HepG2 (cell line): ENCODE measurements at regions not wholly inside any gene's neighbourhood (a gene's known extent, or its start where the extent isn't known, plus 50 kb on each side); places are given as distances from the start of the nearest gene placed in this dataset.

ENCODE experiments used
- ATAC-seq: fragments of 200-7000 bp; cut with Tn5 transposase; 3 replicates; pipeline ENCODE4 v1.9.1; 2020; ENCODE audit warnings: mild to moderate bottlenecking, moderate library complexity
- BruUV-seq: library from RNA; stranded (reverse); fragments of 400-500 nt; replicated peaks from 2 replicates; lab custom pipeline; 2021; lab: Mats Ljungman, UMichigan
- CTCF ChIA-PET: fragments of 300-600 bp; formaldehyde crosslinking; extraction: SDS; loops from one replicate; lab custom pipeline; 2021; ENCODE audit warnings: low total read pairs, inconsistent platforms, low intra/inter-chr PET ratio; lab: Yijun Ruan, JAX
- POLR2A ChIA-PET: fragments of 350-600 bp; sonication (Branson Sonifier 250); formaldehyde crosslinking; loops from one replicate; lab custom pipeline; 2020; ENCODE audit warnings: antibody characterized with exemption, inconsistent platforms; lab: Yijun Ruan, JAX
- DNase-seq: peaks from one replicate; pipeline ENCODE4 v3.0.0-alpha.2; 2015; ENCODE audit warnings: low spot score
- FAIRE-seq: peaks from 3 replicates; lab custom pipeline; 2011; peaks lifted over from hg19 to GRCh38; lab: Jason Lieb, UNC
- H2AFZ ChIP-seq: one replicate; pipeline ENCODE4 v1.6.1; 2011; ENCODE audit warnings: low read length, inconsistent platforms
- H3K27ac ChIP-seq: fragments of 300-600 bp; 3 replicates; pipeline ENCODE4 v1.8.0; 2011; ENCODE audit warnings: mixed run types, mild to moderate bottlenecking, mixed read lengths, low read length, inconsistent platforms; ENCODE audit not compliant: insufficient read depth; ENCODE audit errors: extremely low read length
- H3K27me3 ChIP-seq, 2 experiments: fragments of 200-600 bp in 1 of 2; 2 replicates in 1 of 2; 3 replicates in 1 of 2; pipeline versions ENCODE4 v1.6.0 to v1.8.0; 2011; ENCODE audit warnings: low read length in 2 of 2, mild to moderate bottlenecking in 2 of 2, moderate library complexity in 2 of 2, inconsistent platforms in 1 of 2; ENCODE audit not compliant: insufficient read depth in 2 of 2, control insufficient read depth in 1 of 2
- H3K36me3 ChIP-seq, 2 experiments: fragments of 200-600 bp in 1 of 2; replicated peaks in 1 of 2; 2 replicates in 1 of 2; 3 replicates in 1 of 2; pipeline versions ENCODE4 v1.5.1 to v1.8.0; 2011; ENCODE audit warnings: low read length in 2 of 2, inconsistent platforms in 1 of 2; ENCODE audit not compliant: insufficient read depth in 2 of 2, control insufficient read depth in 1 of 2
- H3K4me1 ChIP-seq: 2 replicates; pipeline ENCODE4 v1.5.1; 2012; ENCODE audit warnings: low read length, inconsistent platforms; ENCODE audit not compliant: insufficient read depth
- H3K4me2 ChIP-seq: 2 replicates; pipeline ENCODE4 v1.6.0; 2011; ENCODE audit warnings: low read depth, low read length, inconsistent platforms
- H3K4me3 ChIP-seq, 3 experiments: fragments of 200-600 bp in 1 of 3; sonication (generic), shearing (Covaris generic) in 1 of 3; replicated peaks in 1 of 3; 2 replicates each; pipeline ENCODE4 v1.5.1; 2011 to 2016; ENCODE audit warnings: low read length in 3 of 3, inconsistent platforms in 2 of 3, low read depth in 2 of 3, mild to moderate bottlenecking in 2 of 3, control low read depth in 1 of 3, mixed read lengths in 1 of 3; ENCODE audit not compliant: insufficient read depth in 1 of 3
- H3K79me2 ChIP-seq: one replicate; pipeline ENCODE4 v1.6.1; 2011; ENCODE audit warnings: low read length, inconsistent platforms; ENCODE audit not compliant: insufficient read depth
- H3K9ac ChIP-seq: 2 replicates; pipeline ENCODE4 v1.6.0; 2011; ENCODE audit warnings: mild to moderate bottlenecking, low read depth, low read length, inconsistent platforms; ENCODE audit not compliant: insufficient read depth
- H3K9me3 ChIP-seq: 2 replicates; pipeline ENCODE4 v1.5.1; 2012; ENCODE audit warnings: mild to moderate bottlenecking, low read length
- H4K20me1 ChIP-seq: 2 replicates; pipeline ENCODE4 v1.6.0; 2011; ENCODE audit warnings: inconsistent platforms, mild to moderate bottlenecking, low read length, moderate library complexity; ENCODE audit not compliant: insufficient read depth
- AHR ChIP-seq: IDR thresholded peaks from 2 replicates; pipeline ENCODE4 v1.6.1; 2018; ENCODE audit warnings: missing genetic modification reagents, missing compliant biosample characterization
- ATF7-NPFF ChIP-seq: sonication (generic); formaldehyde crosslinking; IDR thresholded peaks from 2 replicates; pipeline ENCODE4 v1.8.1; 2023; ENCODE audit warnings: mild to moderate bottlenecking, low read depth, missing genetic modification reagents, moderate library complexity
- DNMT1 ChIP-seq: sonication (generic); formaldehyde crosslinking; IDR thresholded peaks from 2 replicates; pipeline ENCODE4 v1.5.1; 2020; ENCODE audit warnings: mild to moderate bottlenecking, missing genetic modification reagents
- FOXC1 ChIP-seq: sonication (generic); formaldehyde crosslinking; IDR thresholded peaks from 2 replicates; pipeline ENCODE4 v1.8.0; 2022; ENCODE audit warnings: mild to moderate bottlenecking, missing genetic modification reagents, borderline replicate concordance
- KAT8 ChIP-seq: IDR thresholded peaks from 2 replicates; pipeline ENCODE4 v1.6.1; 2016; ENCODE audit warnings: missing genetic modification reagents, missing compliant biosample characterization
- MTA1 ChIP-seq: sonication (generic); formaldehyde crosslinking; IDR thresholded peaks from 2 replicates; pipeline ENCODE4 v1.4.0; 2020; ENCODE audit warnings: missing genetic modification reagents, mild to moderate bottlenecking, borderline replicate concordance
- MYNN ChIP-seq: sonication (generic); formaldehyde crosslinking; IDR thresholded peaks from 2 replicates; pipeline ENCODE4 v1.4.0; 2020; ENCODE audit warnings: mild to moderate bottlenecking, low read depth, missing genetic modification reagents
- STAG1 ChIP-seq: sonication (generic); formaldehyde crosslinking; IDR thresholded peaks from 2 replicates; pipeline ENCODE4 v1.4.0; 2020; ENCODE audit warnings: missing genetic modification reagents
- THYN1 ChIP-seq: sonication (generic); formaldehyde crosslinking; IDR thresholded peaks from 2 replicates; pipeline ENCODE4 v1.8.1; 2023; ENCODE audit warnings: low read depth, mild to moderate bottlenecking, moderate library complexity, missing genetic modification reagents, borderline replicate concordance
- ZNF12 ChIP-seq: sonication (generic); formaldehyde crosslinking; IDR thresholded peaks from 2 replicates; pipeline ENCODE4 v1.5.0; 2020; ENCODE audit warnings: missing genetic modification reagents
- ZNF749 ChIP-seq: sonication (generic); formaldehyde crosslinking; IDR thresholded peaks from 2 replicates; pipeline ENCODE4 v1.8.0; 2022; ENCODE audit warnings: mild to moderate bottlenecking, missing genetic modification reagents, moderate library complexity, borderline replicate concordance
- ZNF879 ChIP-seq: sonication (generic); formaldehyde crosslinking; IDR thresholded peaks from 2 replicates; pipeline ENCODE4 v1.8.1; 2023; ENCODE audit warnings: missing genetic modification reagents
- WGBS: methylation state at CpG from one replicate; pipeline ENCODE4 v1.1.6; 2017; ENCODE audit warnings: low lambda C conversion rate; 5-methylcytosine and 5-hydroxymethylcytosine counted together
- in situ Hi-C: cut with HindIII; loops from 2 replicates; pipeline ENCODE4 v1.10.0; 2017; ENCODE audit warnings: low pct_unique_long_range_greater_than_20kb; ENCODE audit not compliant: extremely low pct_ligation_motif_present
- intact Hi-C: fragments of 100-400 bp; cut with micrococcal nuclease; formaldehyde crosslinking; loops from one replicate; pipeline ENCODE4 v1.10.0; 2022; ENCODE audit not compliant: unreplicated experiment
- TF ChIP-seq, protein P1 (sequence below): sonication (generic); formaldehyde crosslinking; IDR thresholded peaks from 2 replicates; pipeline ENCODE4 v1.4.0; 2020; ENCODE audit warnings: missing genetic modification reagents, mild to moderate bottlenecking, borderline replicate concordance
- TF ChIP-seq, protein P2 (sequence below): sonication (generic); formaldehyde crosslinking; IDR thresholded peaks from 2 replicates; pipeline ENCODE4 v1.8.1; 2023; ENCODE audit warnings: mild to moderate bottlenecking, moderate library complexity, missing genetic modification reagents

DNA sequence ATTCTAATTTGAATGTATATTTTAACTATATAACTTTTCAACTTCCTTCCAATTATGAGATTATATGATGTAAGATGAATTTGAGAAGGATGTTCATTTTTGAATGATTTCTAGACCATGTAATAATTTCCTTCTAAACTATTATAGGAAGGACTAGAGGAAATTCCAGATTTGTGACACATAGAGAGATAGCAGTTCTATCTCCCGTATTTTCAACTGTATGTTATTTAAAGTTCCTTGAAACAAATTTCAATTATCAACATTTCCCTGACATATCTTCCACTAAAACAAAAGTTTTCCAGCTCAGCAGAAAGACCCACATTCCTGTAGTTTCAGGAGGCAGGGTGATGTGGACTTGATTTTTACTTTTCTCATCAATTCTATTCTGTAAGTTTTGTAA is 396.7 kb upstream of the C1orf87 start:
- CTCF ChIA-PET = no interaction called here

More for the DNA sequence above, 396.7 kb upstream of the C1orf87 start:
- H3K36me3 ChIP-seq = no peaks in the 10 kb centered on the region
- POLR2A ChIA-PET = no interaction called here
- H3K4me3 ChIP-seq = no peak overlapping the region
- no peaks in the 10 kb centered on the region; a peak in 1 of 5 replicates for H3K27me3 ChIP-seq
- WGBS = 0% methylated on average over 1 of the region's 1 CpG
- ATAC-seq (no peak), FAIRE-seq (no peak), DNase-seq (no peak)
- H3K4me2 ChIP-seq = no peak overlapping the region
- H4K20me1 ChIP-seq = no peaks in the 10 kb centered on the region
- no peak overlapping the region for H3K27ac ChIP-seq
- H3K4me1 ChIP-seq = no peaks in the 10 kb centered on the region
- H3K9me3 ChIP-seq = no peaks in the 10 kb centered on the region
- H3K79me2 ChIP-seq = no peaks in the 10 kb centered on the region
- intact Hi-C loops = no loop called here
- no peak overlapping the region for H2AFZ ChIP-seq
- TF ChIP-seq, protein P1, sequence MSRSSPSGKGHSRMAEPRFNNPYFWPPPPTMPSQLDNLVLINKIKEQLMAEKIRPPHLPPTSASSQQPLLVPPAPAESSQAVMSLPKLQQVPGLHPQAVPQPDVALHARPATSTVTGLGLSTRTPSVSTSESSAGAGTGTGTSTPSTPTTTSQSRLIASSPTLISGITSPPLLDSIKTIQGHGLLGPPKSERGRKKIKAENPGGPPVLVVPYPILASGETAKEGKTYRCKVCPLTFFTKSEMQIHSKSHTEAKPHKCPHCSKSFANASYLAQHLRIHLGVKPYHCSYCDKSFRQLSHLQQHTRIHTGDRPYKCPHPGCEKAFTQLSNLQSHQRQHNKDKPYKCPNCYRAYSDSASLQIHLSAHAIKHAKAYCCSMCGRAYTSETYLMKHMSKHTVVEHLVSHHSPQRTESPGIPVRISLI (CRISPR knock-in tag) = no peak
- TF ChIP-seq, protein P2, sequence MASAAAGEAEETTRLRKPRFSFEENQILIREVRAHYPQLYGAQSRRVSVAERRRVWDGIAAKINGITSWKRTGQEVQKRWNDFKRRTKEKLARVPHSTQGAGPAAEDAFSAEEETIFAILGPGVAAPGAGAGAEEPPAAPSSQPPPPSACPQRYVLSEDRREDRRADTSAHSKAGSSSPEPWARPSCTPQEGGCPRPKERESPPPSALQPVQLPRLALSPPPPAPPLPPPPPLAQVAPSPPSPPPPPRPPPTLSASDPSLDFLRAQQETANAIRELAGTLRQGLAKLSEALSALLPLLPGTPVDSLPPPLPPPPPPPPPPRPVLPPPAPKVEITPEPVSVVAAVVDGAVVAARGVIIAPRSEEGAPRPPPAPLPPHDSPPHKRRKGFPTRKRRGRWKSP = no peak
- TF ChIP-seq ZNF12 (CRISPR knock-in tag) (no peak), MYNN (CRISPR knock-in tag) (no peak), DNMT1 (CRISPR knock-in tag) (no peak), THYN1 (no peak), MTA1 (CRISPR knock-in tag) (no peak), KAT8 (CRISPR knock-in tag) (no peak), ZNF749 (no peak), FOXC1 (no peak), ZNF879 (no peak), STAG1 (CRISPR knock-in tag) (no peak), ATF7-NPFF (no peak), AHR (CRISPR knock-in tag) (no peak)
- BruUV-seq = no TSS peak
- H3K9ac ChIP-seq = no peak overlapping the region
- in situ Hi-C loops = no loop called here
